ENCODE measurements at regions not wholly inside any gene's neighbourhood (a gene's known extent, or its start where the extent isn't known, plus 50 kb on each side); places are given as distances from the start of the nearest gene placed in this dataset.
"Not testable (repeated sequence)": the region's sequence is repeated elsewhere in the genome, so short reads cannot be mapped to it uniquely, and the experiment has no call there.

DNA sequence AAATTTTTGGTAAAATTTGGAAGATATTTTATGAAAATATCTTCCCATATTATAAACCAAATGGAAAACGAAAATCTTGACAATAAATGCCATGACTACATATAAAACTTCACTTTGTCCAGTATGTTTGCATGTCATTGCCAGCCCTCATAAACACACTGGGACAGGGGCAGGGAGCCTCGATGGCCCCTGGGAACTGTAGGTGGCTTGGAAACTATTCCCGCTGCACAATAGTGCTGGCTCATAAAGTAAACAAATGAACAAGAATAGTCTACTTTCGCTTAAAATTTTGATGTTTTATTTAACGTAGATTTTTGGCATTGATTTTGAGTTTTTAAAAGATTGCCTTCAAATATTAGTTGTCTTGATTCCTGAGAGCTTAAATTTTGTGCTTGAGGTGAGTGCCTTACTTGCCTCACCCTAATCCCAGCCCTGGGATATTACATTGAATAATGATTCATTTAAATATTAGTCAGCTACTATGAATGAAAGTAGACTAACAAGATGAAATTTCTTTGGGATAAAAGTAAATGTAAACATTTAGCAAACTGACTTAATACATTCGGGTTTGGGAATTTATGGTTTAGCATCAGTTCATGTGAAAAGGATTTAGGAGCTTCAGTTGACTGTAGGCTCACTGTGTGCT lies 74.0 kb upstream of the PKP2 start:
- in situ Hi-C loops (cut with MboI; ENCODE audit: low sequenced_read_pairs, unreplicated experiment): no loop called here
- TF ChIP-seq, protein P1, sequence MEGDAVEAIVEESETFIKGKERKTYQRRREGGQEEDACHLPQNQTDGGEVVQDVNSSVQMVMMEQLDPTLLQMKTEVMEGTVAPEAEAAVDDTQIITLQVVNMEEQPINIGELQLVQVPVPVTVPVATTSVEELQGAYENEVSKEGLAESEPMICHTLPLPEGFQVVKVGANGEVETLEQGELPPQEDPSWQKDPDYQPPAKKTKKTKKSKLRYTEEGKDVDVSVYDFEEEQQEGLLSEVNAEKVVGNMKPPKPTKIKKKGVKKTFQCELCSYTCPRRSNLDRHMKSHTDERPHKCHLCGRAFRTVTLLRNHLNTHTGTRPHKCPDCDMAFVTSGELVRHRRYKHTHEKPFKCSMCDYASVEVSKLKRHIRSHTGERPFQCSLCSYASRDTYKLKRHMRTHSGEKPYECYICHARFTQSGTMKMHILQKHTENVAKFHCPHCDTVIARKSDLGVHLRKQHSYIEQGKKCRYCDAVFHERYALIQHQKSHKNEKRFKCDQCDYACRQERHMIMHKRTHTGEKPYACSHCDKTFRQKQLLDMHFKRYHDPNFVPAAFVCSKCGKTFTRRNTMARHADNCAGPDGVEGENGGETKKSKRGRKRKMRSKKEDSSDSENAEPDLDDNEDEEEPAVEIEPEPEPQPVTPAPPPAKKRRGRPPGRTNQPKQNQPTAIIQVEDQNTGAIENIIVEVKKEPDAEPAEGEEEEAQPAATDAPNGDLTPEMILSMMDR (IDR thresholded peaks at IDR 0.05; ENCODE audit: borderline replicate concordance, control extremely low read depth, extremely low read depth, insufficient read depth, missing control alignments): no peak

DNA sequence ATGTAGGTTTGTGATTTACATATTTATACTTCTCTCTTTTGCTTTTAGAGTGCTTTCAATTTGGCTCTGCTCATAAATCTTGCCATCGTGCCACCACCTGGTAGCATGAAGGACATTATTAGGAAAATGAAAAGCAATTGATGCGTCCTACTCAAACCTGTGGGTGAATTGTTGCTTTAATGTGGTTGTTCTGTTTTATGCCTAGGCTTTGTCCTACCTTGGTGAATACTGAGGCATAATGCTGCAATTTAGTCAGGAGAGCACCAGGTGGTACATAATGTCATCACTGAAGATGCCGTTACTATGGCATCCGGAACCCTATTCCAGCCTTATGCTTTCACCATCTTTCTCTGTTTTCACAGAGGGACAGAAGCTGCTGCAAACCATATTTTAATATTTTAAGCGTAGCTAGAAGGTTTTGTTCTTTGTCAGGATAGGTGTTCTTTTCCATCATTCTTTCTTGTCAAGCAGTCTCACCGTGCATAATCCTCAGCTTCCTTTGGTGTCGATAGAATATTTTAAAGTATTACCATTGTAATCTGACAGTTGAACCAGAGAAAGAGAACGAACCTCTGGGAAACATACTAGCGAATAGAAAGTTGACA lies 68.5 kb upstream of the PKP2 start:
- in situ Hi-C loops (cut with MboI; ENCODE audit: low sequenced_read_pairs, unreplicated experiment): no loop called here
- TF ChIP-seq, protein P1 (IDR thresholded peaks at IDR 0.05; ENCODE audit: borderline replicate concordance, control extremely low read depth, extremely low read depth, insufficient read depth, missing control alignments): no peak
- DNase-seq (ENCODE audit: low spot score): no peak

More for the DNA sequence above, 74.0 kb upstream of the PKP2 start:
- no peak for DNase-seq (ENCODE audit: low spot score)

DNA sequence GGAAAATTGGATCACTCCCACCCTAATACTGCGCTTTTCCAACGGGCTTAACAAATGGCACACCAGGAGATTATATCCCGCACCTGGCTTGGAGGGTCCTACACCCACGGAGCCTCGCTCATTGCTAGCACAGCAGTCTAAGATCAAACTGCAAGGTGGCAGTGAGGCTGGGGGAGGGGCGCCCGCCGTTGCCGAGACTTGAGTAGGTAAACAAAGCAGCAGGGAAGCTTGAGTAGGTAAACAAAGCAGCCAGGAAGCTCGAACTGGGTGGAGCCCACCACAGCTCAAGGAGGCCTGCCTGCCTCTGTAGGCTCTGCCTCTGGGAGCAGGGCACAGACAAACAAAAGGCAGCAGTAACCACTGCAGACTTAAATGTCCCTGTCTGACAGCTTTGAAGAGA lies 59.8 kb upstream of the PKP2 start:
- in situ Hi-C loops (cut with MboI; ENCODE audit: low sequenced_read_pairs, unreplicated experiment): not testable (repeated sequence)

GRCh38 chr12:32952681-32953080 lies 56.1 kb upstream of the PKP2 start:
- TF ChIP-seq, protein P1 (IDR thresholded peaks at IDR 0.05; ENCODE audit: borderline replicate concordance, control extremely low read depth, extremely low read depth, insufficient read depth, missing control alignments): no peak
- DNase-seq (ENCODE audit: low spot score): no peak
- in situ Hi-C loops (cut with MboI; ENCODE audit: low sequenced_read_pairs, unreplicated experiment): no loop called here

More for the DNA sequence above, 59.8 kb upstream of the PKP2 start:
- DNase-seq (ENCODE audit: low spot score): not testable (repeated sequence)

DNA sequence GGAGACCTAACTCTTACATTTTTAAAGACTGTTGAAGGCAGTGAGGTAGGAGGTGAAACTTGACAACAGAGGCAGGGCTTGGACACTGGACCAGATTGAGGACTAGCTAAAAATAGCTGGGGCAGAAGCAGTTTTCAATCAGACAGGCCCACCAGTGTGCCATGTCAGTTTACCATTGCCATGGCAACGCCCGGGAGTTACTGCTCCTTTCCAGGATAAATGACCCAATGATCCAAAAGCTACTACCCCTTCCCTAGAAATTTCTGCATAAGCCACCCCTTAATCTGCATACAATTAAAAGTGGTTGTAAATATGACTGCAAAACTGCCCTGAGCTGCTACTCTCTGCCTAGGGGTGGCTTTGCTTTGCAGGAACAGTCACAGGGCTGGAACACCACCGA lies 53.2 kb upstream of the PKP2 start:
- DNase-seq (ENCODE audit: low spot score): no peak
- in situ Hi-C loops (cut with MboI; ENCODE audit: low sequenced_read_pairs, unreplicated experiment): loop anchor here (25.0 kb wide), 1 partner anchor 1062 kb away; the partner anchor contains the start of gene ALG10
- TF ChIP-seq, protein P1 (IDR thresholded peaks at IDR 0.05; ENCODE audit: borderline replicate concordance, control extremely low read depth, extremely low read depth, insufficient read depth, missing control alignments): no peak

DNA sequence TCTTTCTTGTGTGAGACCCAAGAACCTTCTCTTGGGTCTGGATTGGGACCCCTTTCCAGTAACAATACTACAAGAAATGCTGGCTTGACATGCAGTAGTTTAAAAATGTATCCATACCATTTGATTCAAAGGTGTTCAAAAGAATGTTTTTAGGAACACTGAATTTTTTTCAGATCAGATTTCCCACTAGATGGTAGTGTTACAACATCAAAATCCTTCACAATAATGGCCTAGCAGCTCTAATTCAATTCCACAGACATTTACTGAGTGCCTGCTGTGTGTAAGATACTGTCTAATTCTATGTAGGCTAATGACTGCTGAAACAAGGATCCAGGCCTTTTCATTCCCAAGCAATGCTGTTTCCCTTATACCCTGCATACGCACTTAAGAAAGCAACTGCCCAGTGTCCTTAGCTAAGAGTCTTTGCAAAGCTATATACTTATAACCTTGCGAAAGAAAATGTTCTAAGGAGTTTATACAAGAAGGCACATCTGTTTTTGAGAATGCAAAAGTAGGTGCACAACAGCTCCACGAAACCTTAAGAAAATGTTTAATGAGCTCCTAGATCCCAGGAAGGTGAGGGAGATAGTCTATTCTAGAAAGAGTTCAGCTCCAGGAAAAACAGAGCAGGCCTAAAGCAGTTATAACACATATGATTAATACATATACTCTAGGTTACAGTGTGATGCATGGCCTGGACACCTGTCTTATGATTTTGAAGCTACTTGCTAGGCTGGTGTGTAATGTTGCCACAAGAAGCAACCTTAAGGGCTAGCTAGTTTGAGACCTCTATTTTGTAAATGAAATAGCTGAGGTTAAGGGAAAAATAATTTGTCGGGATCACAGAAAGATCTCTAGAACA lies 50.9 kb upstream of the PKP2 start:
- TF ChIP-seq, protein P1 (IDR thresholded peaks at IDR 0.05; ENCODE audit: borderline replicate concordance, control extremely low read depth, extremely low read depth, insufficient read depth, missing control alignments): no peak
- in situ Hi-C loops (cut with MboI; ENCODE audit: low sequenced_read_pairs, unreplicated experiment): loop anchor here (25.0 kb wide), 1 partner anchor 1065 kb away; the partner anchor contains the start of gene ALG10
- DNase-seq (ENCODE audit: low spot score): no peak
